Right kidney (tissue), 1 donor: ENCODE measurements at regions not wholly inside any gene's neighbourhood (a gene's known extent, or its start where the extent isn't known, plus 50 kb on each side); places are given as distances from the start of the nearest gene placed in this dataset.
"Not testable (repeated sequence)": the region's sequence is repeated elsewhere in the genome, so short reads cannot be mapped to it uniquely, and the experiment has no call there.

ENCODE experiments used
- DNase-seq: peaks from one replicate; pipeline ENCODE4 v3.0.0-alpha.2; 2016

GRCh38 chr16:80253741-80254140, 287.1 kb upstream of the DYNLRB2 start:
- DNase-seq: no peak

GRCh38 chr16:80250381-80250780, 290.4 kb upstream of the DYNLRB2 start:
- no peak for DNase-seq

GRCh38 chr16:80243303-80243702, 297.5 kb upstream of the DYNLRB2 start:
- not testable (repeated sequence) for DNase-seq

GRCh38 chr16:80242279-80242678, 298.5 kb upstream of the DYNLRB2 start:
- not testable (repeated sequence) for DNase-seq

- no peak for DNase-seq
Observed at GRCh38 chr16:80233097-80233835, 307.5 kb upstream of the DYNLRB2 start.

- DNase-seq: no peak
Observed at GRCh38 chr16:80231888-80232287, 308.9 kb upstream of the DYNLRB2 start.

- DNase-seq: no peak
Observed at GRCh38 chr16:80231121-80231520, 309.7 kb upstream of the DYNLRB2 start.

GRCh38 chr16:80230328-80231120, 310.3 kb upstream of the DYNLRB2 start:
- DNase-seq: no peak

GRCh38 chr16:80226499-80226898, 314.3 kb upstream of the DYNLRB2 start:
- no peak for DNase-seq

- DNase-seq: no peak
Observed at GRCh38 chr16:80210787-80211186, 330.0 kb upstream of the DYNLRB2 start.

GRCh38 chr16:80208743-80209142, 332.1 kb upstream of the DYNLRB2 start:
- DNase-seq: no peak

GRCh38 chr16:80208015-80208414, 332.8 kb upstream of the DYNLRB2 start:
- DNase-seq: no peak

- no peak for DNase-seq
Observed at GRCh38 chr16:80203821-80204220, 337.0 kb upstream of the DYNLRB2 start.

- DNase-seq: no peak
Observed at GRCh38 chr16:80202831-80203413, 337.9 kb upstream of the DYNLRB2 start.

- DNase-seq: no peak
Observed at GRCh38 chr16:80200079-80200478, 340.7 kb upstream of the DYNLRB2 start.

- no peak for DNase-seq
Observed at GRCh38 chr16:80199614-80200013, 341.2 kb upstream of the DYNLRB2 start.

GRCh38 chr16:80198311-80199299, 342.2 kb upstream of the DYNLRB2 start:
- no peak for DNase-seq

GRCh38 chr16:80197741-80198201, 343.0 kb upstream of the DYNLRB2 start:
- no peak for DNase-seq

- DNase-seq: no peak
Observed at GRCh38 chr16:80191928-80192327, 348.9 kb upstream of the DYNLRB2 start.

- no peak for DNase-seq
Observed at GRCh38 chr16:80189476-80190175, 351.2 kb upstream of the DYNLRB2 start.

- DNase-seq: no peak
Observed at GRCh38 chr16:80176114-80176513, 364.7 kb upstream of the DYNLRB2 start.
